SK-N-SH (cell line): ENCODE measurements at regions not wholly inside any gene's neighbourhood (a gene's known extent, or its start where the extent isn't known, plus 50 kb on each side); places are given as distances from the start of the nearest gene placed in this dataset.

ENCODE experiments used
- CTCF ChIA-PET: fragments of 300-600, 350-600 bp; formaldehyde crosslinking; extraction: SDS; loops from one replicate; lab custom pipeline; 2021; lab: Yijun Ruan, JAX
- POLR2A ChIA-PET: fragments of 350-600 bp; sonication (Branson Sonifier 250); formaldehyde crosslinking; extraction: SDS; loops from one replicate; lab custom pipeline; 2020; ENCODE audit warnings: antibody characterized with exemption, inconsistent platforms; lab: Yijun Ruan, JAX
- DNase-seq: peaks from one replicate; pipeline ENCODE4 v3.0.0; 2012
- H2AFZ ChIP-seq: fragments of 200-600 bp; sonication (generic); 2 replicates; pipeline ENCODE4 v1.8.1; 2016; ENCODE audit warnings: antibody characterized with exemption, mild to moderate bottlenecking, low read depth
- H3F3A ChIP-seq: fragments of 200-600 bp; sonication (generic); replicated peaks from 2 replicates; pipeline ENCODE3; 2016; ENCODE audit warnings: antibody characterized with exemption, mild to moderate bottlenecking; ENCODE audit not compliant: insufficient read depth
- H3K27ac ChIP-seq, 2 experiments: fragments of 200-500 bp in 1 of 2; fragments of 200-600 bp in 1 of 2; sonication (Bioruptor generic) in 1 of 2; sonication (generic), shearing (Covaris generic) in 1 of 2; 2 replicates each; pipeline versions ENCODE4 v1.5.1 to v1.6.1; 2014 to 2016; ENCODE audit warnings: low read depth in 2 of 2, inconsistent platforms in 1 of 2, low read length in 1 of 2, mild to moderate bottlenecking in 1 of 2, mixed read lengths in 1 of 2
- H3K27me3 ChIP-seq: fragments of 200-600 bp; sonication (generic), shearing (Covaris generic); 2 replicates; pipeline ENCODE4 v1.6.1; 2016; ENCODE audit warnings: mixed run types; ENCODE audit not compliant: insufficient read depth
- H3K36me3 ChIP-seq, 2 experiments: fragments of 200-500 bp in 1 of 2; fragments of 200-600 bp in 1 of 2; sonication (Bioruptor generic) in 1 of 2; sonication (generic) in 1 of 2; replicated peaks in 1 of 2; 2 replicates each; pipeline versions ENCODE3 to v1.5.1; 2014 to 2016; ENCODE audit warnings: low read length in 1 of 2, mild to moderate bottlenecking in 1 of 2; ENCODE audit not compliant: insufficient read depth in 2 of 2, control insufficient read depth in 1 of 2
- H3K4me1 ChIP-seq, 2 experiments: fragments of 200-500 bp in 1 of 2; fragments of 200-600 bp in 1 of 2; sonication (Bioruptor generic) in 1 of 2; sonication (generic), shearing (Covaris generic) in 1 of 2; 2 replicates each; pipeline versions ENCODE4 v1.5.1 to v1.6.1; 2014 to 2016; ENCODE audit warnings: low read depth in 1 of 2, low read length in 1 of 2, mixed run types in 1 of 2; ENCODE audit not compliant: insufficient read depth in 2 of 2, control insufficient read depth in 1 of 2
- H3K4me2 ChIP-seq: fragments of 200-600 bp; sonication (generic), shearing (Covaris generic); 2 replicates; pipeline ENCODE4 v1.6.1; 2017; ENCODE audit warnings: mixed run types
- H3K4me3 ChIP-seq, 2 experiments: fragments of 200-500 bp in 1 of 2; fragments of 200-600 bp in 1 of 2; sonication (Bioruptor generic) in 1 of 2; sonication (generic), shearing (Covaris generic) in 1 of 2; 2 replicates each; pipeline versions ENCODE4 v1.5.1 to v1.8.1; 2014 to 2016; ENCODE audit warnings: low read depth in 2 of 2, inconsistent platforms in 1 of 2, low read length in 1 of 2, mild to moderate bottlenecking in 1 of 2, mixed read lengths in 1 of 2, moderate library complexity in 1 of 2
- H3K79me2 ChIP-seq: fragments of 200-600 bp; sonication (generic); 2 replicates; pipeline ENCODE4 v1.8.1; 2017; ENCODE audit warnings: mild to moderate bottlenecking; ENCODE audit not compliant: insufficient read depth
- H3K9ac ChIP-seq: fragments of 200-600 bp; sonication (generic); 2 replicates; pipeline ENCODE4 v1.6.1; 2017; ENCODE audit warnings: mixed run types
- H3K9me2 ChIP-seq: fragments of 200-600 bp; sonication (generic); 2 replicates; pipeline ENCODE4 v1.6.1; 2017; ENCODE audit warnings: mixed run types
- H3K9me3 ChIP-seq: fragments of 200-600 bp; sonication (generic); 2 replicates; pipeline ENCODE4 v1.6.1; 2017; ENCODE audit warnings: mixed run types, mild to moderate bottlenecking, moderate library complexity
- H4K20me1 ChIP-seq: fragments of 200-600 bp; sonication (generic); 2 replicates; pipeline ENCODE4 v1.6.1; 2017; ENCODE audit warnings: mild to moderate bottlenecking, mixed run types; ENCODE audit not compliant: insufficient read depth
- FOSL2 ChIP-seq: IDR thresholded peaks from 2 replicates; pipeline ENCODE4 v1.4.0; 2012; ENCODE audit warnings: low read depth, mild to moderate bottlenecking, moderate library complexity, borderline replicate concordance
- FOXJ3 ChIP-seq: sonication (generic); formaldehyde crosslinking; IDR thresholded peaks from 2 replicates; pipeline ENCODE4 v1.5.1; 2020; ENCODE audit warnings: mild to moderate bottlenecking, missing genetic modification reagents
- FOXM1 ChIP-seq: IDR thresholded peaks from 2 replicates; pipeline ENCODE4 v1.4.0; 2012; ENCODE audit warnings: low read depth, mild to moderate bottlenecking
- GATA2 ChIP-seq: sonication (generic); formaldehyde crosslinking; IDR thresholded peaks from 2 replicates; pipeline ENCODE4 v1.5.0; 2020; ENCODE audit warnings: mild to moderate bottlenecking, missing genetic modification reagents
- JUND ChIP-seq: IDR thresholded peaks from 2 replicates; pipeline ENCODE4 v1.4.0; 2012
- MEF2A ChIP-seq: IDR thresholded peaks from 2 replicates; pipeline ENCODE4 v1.4.0; 2012; ENCODE audit warnings: low read depth, borderline replicate concordance
- NRF1 ChIP-seq: IDR thresholded peaks from 2 replicates; pipeline ENCODE4 v1.6.1; 2012; ENCODE audit warnings: low read depth, mild to moderate bottlenecking, low read length
- RAD21 ChIP-seq: IDR thresholded peaks from 2 replicates; pipeline ENCODE4 v1.6.1; 2012; ENCODE audit warnings: mild to moderate bottlenecking, low read length
- RCOR1 ChIP-seq: fragments of 150-350 bp; IDR thresholded peaks from 2 replicates; pipeline ENCODE4 v1.6.1; 2017; ENCODE audit warnings: antibody characterized with exemption, low read length
- SIN3A ChIP-seq: IDR thresholded peaks from 2 replicates; pipeline ENCODE4 v1.6.1; 2012; ENCODE audit warnings: low read depth, mild to moderate bottlenecking, low read length, moderate library complexity, borderline replicate concordance
- SMC3 ChIP-seq: IDR thresholded peaks from 2 replicates; pipeline ENCODE4 v1.6.1; 2012; ENCODE audit warnings: low read depth, low read length, improper control_type of control experiment
- TAF1 ChIP-seq: IDR thresholded peaks from 2 replicates; pipeline ENCODE4 v1.6.1; 2012; ENCODE audit warnings: low read depth, mild to moderate bottlenecking, low read length, moderate library complexity, borderline replicate concordance
- TCF12 ChIP-seq: IDR thresholded peaks from 2 replicates; pipeline ENCODE4 v1.4.0; 2012
- TEAD4 ChIP-seq: IDR thresholded peaks from 2 replicates; pipeline ENCODE4 v1.4.0; 2012; ENCODE audit warnings: mild to moderate bottlenecking, borderline replicate concordance; ENCODE audit not compliant: insufficient read depth
- YY1 ChIP-seq: IDR thresholded peaks from 2 replicates; pipeline ENCODE4 v1.4.0; 2012; ENCODE audit warnings: low read depth, mild to moderate bottlenecking
- WGBS: methylation state at CpG from one replicate; pipeline ENCODE4 v1.1.6; 2017; ENCODE audit warnings: low lambda C conversion rate; 5-methylcytosine and 5-hydroxymethylcytosine counted together
- TF ChIP-seq, protein P1 (sequence below): IDR thresholded peaks from 2 replicates; pipeline ENCODE4 v1.4.0; 2012; ENCODE audit warnings: low read depth
- TF ChIP-seq, protein P2 (sequence below): IDR thresholded peaks from 2 replicates; pipeline ENCODE4 v1.4.0; 2012; ENCODE audit warnings: low read depth, borderline replicate concordance

GRCh38 chr1:10947691-10948462 is 64.6 kb upstream of the TARDBP start:
- ChIA-PET POLR2A (no interaction called here), CTCF (interaction anchor here (1.2 to 4.1 kb wide), 3 partner anchors 12 to 15 kb away, joined by 4 to 30 read pairs (median 24); no protein-coding TSS in a partner anchor)

GRCh38 chr1:10948463-10948775 is 64.0 kb upstream of the TARDBP start:
- no peak overlapping the region for H2AFZ ChIP-seq
- no peaks in the 10 kb centered on the region for H3K79me2 ChIP-seq
- H3K9me3 ChIP-seq, result no peaks in the 10 kb centered on the region
- no peak overlapping the region; a peak in 1 of 4 replicates for H3K27ac ChIP-seq
- no peaks in the 10 kb centered on the region for H4K20me1 ChIP-seq
- WGBS, result 93% methylated on average over 12 of the region's 12 CpGs
- H3K9ac ChIP-seq, result no peak overlapping the region
- no peak for DNase-seq
- CTCF ChIA-PET, result interaction anchor here (4.0 to 4.1 kb wide), 2 partner anchors 12 to 14 kb away, joined by 24 to 30 read pairs; no protein-coding TSS in a partner anchor
- POLR2A ChIA-PET, result no interaction called here
- H3K4me2 ChIP-seq, result no peak overlapping the region
- no peaks in the 10 kb centered on the region for H3F3A ChIP-seq
- peaks cover 0 to 53% of the 10 kb centered on the region in 2 experiments; a peak in 2 of 4 replicates for H3K4me1 ChIP-seq
- no peaks in the 10 kb centered on the region for H3K9me2 ChIP-seq
- H3K4me3 ChIP-seq, result no peak overlapping the region
- TF ChIP-seq FOSL2 (no peak), GATA2 (CRISPR knock-in tag) (no peak), SIN3A (no peak), TCF12 (no peak), MEF2A (no peak), SMC3 (no peak), RCOR1 (no peak), FOXJ3 (CRISPR knock-in tag) (no peak), TEAD4 (no peak), YY1 (no peak), JUND (no peak), FOXM1 (no peak)
- TF ChIP-seq, protein P1, sequence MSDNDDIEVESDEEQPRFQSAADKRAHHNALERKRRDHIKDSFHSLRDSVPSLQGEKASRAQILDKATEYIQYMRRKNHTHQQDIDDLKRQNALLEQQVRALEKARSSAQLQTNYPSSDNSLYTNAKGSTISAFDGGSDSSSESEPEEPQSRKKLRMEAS, result no peak
- no peaks in the 10 kb centered on the region for H3K36me3 ChIP-seq
- 0 out of 2 replicates have a peak, but pooled peaks cover 3% of the 10 kb centered on the region for H3K27me3 ChIP-seq

More at GRCh38 chr1:10947691-10948462, 64.6 kb upstream of the TARDBP start:
- H3K27ac ChIP-seq, result peak overlapping the region in 1 of 2 experiments; percentile 99; a peak in 2 of 4 replicates
- no peak overlapping the region for H3K9ac ChIP-seq
- H4K20me1 ChIP-seq, result no peaks in the 10 kb centered on the region
- no peaks in the 10 kb centered on the region for H3F3A ChIP-seq
- TF ChIP-seq, protein P2, sequence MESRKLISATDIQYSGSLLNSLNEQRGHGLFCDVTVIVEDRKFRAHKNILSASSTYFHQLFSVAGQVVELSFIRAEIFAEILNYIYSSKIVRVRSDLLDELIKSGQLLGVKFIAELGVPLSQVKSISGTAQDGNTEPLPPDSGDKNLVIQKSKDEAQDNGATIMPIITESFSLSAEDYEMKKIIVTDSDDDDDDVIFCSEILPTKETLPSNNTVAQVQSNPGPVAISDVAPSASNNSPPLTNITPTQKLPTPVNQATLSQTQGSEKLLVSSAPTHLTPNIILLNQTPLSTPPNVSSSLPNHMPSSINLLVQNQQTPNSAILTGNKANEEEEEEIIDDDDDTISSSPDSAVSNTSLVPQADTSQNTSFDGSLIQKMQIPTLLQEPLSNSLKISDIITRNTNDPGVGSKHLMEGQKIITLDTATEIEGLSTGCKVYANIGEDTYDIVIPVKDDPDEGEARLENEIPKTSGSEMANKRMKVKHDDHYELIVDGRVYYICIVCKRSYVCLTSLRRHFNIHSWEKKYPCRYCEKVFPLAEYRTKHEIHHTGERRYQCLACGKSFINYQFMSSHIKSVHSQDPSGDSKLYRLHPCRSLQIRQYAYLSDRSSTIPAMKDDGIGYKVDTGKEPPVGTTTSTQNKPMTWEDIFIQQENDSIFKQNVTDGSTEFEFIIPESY, result no peak
- TF ChIP-seq, protein P1, result no peak
- TF ChIP-seq FOXM1, result no peak
- TF ChIP-seq RAD21, result no peak
- no peak for TF ChIP-seq TAF1
- TF ChIP-seq RCOR1, result no peak
- TF ChIP-seq JUND, result no peak
- TF ChIP-seq GATA2 (CRISPR knock-in tag), result no peak
- TF ChIP-seq SMC3, result no peak
- TF ChIP-seq NRF1, result no peak
- no peak for TF ChIP-seq TCF12
- TF ChIP-seq, all 33 proteins: peak for 0
- H3K4me1 ChIP-seq, result peaks cover 0 to 58% of the 10 kb centered on the region in 2 experiments; a peak in 2 of 4 replicates
- H3K9me3 ChIP-seq, result no peaks in the 10 kb centered on the region
- no peaks in the 10 kb centered on the region for H3K79me2 ChIP-seq
- H3K9me2 ChIP-seq, result no peaks in the 10 kb centered on the region
- H3K4me2 ChIP-seq, result no peak overlapping the region
- no peaks in the 10 kb centered on the region for H3K36me3 ChIP-seq
- no peak overlapping the region for H2AFZ ChIP-seq
- WGBS, result 100% methylated on average over 2 of the region's 19 CpGs
- no peaks in the 10 kb centered on the region for H3K27me3 ChIP-seq
- H3K4me3 ChIP-seq, result no peak overlapping the region
- DNase-seq, result no peak
